ENCODE measurements at regions not wholly inside any gene's neighbourhood (a gene's known extent, or its start where the extent isn't known, plus 50 kb on each side); places are given as distances from the start of the nearest gene placed in this dataset.
"Not testable (repeated sequence)": the region's sequence is repeated elsewhere in the genome, so short reads cannot be mapped to it uniquely, and the experiment has no call there.

DNA sequence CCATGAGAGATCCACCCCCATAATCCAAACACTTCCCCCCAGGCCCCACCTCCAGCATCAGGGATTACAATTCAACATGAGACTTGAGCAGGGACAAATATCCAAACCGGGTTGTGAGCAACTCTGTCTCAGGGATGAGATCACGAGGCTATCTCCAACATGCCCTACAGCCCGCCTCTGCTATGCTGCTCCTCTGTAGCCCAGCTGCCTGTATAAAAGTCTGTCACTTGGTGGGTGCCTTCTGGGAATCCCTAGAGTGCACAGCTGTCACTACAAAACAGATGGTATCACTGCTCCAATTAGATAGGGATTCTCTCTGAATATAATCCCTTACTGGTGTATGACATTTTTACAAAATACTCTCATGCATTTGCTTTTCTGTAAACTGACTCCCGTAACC is 114.9 kb upstream of the NANOS1 start:
- DNase-seq (ENCODE audit: low read depth in 2 of 2) = no peak

GRCh38 chr10:118915161-118915560 is 114.4 kb upstream of the NANOS1 start:
- no peak for DNase-seq (ENCODE audit: low read depth in 2 of 2)

DNA sequence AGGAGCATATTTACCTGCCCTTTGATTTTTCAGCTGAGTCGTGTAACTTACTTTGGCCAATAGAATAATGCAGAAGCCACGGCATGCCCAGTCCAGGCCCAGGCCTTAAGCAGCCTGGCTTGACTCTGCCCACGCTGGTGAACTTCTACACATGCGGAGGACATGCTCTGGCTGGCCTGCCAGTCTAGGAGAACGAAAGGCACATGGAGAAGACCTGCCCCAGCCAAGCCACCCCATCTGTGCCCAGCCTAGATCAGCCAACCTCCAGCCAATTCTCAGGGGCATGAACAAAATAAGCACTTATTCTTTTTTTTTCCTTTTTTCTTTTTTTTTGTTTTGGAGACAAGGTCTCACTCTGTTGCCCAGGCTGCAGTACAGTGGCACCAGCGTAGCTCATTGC is 112.7 kb upstream of the NANOS1 start:
- no peak for DNase-seq (ENCODE audit: low read depth in 2 of 2)

DNA sequence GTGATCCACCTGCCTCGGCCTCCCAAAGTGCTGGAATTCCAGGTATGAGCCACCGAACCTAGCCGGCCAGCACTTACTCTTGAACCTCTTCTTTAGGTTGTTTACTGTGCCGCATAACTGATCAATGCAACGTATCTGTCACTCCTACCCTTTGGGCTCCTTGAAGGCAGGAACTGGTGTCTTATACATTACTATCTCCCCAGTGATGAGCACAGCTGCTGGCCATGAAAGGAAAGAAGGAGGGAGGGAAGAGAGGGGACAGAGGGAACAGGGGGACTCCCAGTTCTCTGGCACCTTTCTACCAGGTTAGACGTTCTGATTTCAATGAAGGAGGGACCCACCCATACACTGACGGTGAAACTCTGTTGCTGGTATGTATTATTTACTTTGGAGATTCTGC is 111.8 kb upstream of the NANOS1 start:
- DNase-seq (ENCODE audit: low read depth in 2 of 2) = no peak

DNA sequence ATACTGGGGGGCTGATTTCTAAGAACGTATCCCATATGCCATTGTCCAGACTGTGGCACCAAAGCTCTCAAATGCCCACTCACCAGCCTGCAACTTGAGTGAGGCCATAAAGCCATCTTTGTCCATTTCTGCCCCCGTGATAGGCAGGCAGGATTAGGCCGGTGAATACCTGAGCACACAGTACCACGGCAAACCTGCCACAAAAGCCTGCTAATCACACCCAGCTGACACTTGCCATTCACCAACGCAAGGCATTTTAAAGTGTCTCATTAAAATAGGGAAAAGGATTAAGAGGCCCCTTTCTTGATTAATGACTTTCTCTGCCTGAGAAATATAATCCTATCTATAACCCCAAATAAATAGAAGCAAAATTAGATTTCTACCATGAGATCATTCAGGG is 111.4 kb upstream of the NANOS1 start:
- no peak for DNase-seq (ENCODE audit: low read depth in 2 of 2)

DNA sequence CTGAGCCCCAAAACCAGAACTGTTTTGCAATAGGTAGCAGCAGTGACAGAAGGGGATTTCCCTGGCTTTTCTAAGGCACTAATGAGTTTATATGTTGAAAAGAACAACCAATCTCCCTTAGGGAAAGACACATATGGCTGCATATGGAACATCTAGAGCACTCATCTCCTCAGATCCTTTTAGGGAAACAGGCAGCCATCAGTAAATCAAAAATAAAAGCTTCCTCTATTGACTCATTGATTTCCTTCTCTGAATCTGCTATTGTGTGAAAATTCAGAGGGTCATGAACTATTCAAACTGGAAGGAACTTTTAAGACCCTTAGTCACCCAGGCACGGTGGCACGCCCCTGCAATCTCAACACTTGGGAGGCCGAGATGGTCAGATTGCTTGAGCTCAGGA is 110.9 kb upstream of the NANOS1 start:
- no peak for DNase-seq (ENCODE audit: low read depth in 2 of 2)

- DNase-seq (ENCODE audit: low read depth in 2 of 2) = no peak
These were observed 109.3 kb upstream of the NANOS1 start for GRCh38 chr10:118920206-118920605.

DNA sequence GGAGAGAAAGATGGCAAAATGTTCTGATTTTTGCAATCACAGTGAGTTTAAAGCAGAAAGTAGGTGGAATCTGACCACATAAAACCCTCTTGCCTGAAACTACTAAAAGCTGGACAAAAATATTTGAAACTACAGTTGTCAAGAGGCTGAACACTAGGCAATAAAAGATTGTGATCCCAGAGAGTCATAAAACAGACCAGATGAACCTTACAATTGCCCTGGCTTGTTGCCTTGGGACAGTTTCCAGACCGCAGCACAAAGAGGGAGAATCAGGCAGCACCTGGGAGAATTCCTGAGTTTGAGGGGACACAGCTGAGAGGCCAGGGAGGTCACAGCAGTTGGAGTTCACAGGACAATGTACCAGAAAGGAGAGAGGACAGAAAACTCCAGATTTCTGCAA is 107.3 kb upstream of the NANOS1 start:
- no peak for DNase-seq (ENCODE audit: low read depth in 2 of 2)

DNA sequence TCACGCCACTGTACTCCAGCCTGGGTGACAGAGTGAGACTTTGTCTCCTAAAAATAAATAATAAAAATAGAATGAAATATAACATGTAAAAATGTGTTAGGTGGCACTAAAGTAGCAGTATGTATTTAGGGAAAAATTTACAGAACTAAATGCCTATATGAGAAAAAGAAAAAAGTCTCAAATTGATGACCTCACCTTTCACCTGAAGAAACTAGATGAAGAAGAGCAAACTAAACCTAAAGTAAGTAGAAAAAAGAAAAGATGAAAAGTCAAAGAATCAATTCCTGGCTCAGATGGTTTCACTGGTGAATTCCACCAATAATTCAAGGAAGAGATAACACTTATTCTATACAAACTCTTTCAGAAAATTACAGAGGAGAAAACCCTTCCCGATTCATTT is 106.5 kb upstream of the NANOS1 start:
- no peak for DNase-seq (ENCODE audit: low read depth in 2 of 2)

DNA sequence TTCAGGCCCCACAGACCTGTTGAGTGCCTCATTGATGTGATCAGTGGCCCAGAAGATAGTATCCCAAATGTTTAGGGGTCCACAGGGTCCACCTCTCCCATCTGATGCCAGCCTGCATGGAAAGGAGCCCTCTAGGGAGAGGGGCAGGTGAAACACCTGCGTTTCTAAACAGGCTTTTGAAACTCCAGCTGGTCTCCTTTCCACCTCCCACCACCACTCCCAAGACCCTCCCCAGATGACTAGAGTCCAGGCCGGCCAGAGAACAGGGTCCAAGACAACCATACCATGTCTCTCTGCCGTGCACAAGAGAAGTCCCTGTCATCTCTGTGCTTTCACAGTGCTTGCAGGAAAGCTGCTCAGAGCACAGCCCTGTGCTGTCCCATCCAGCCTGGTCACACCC is 105.0 kb upstream of the NANOS1 start:
- DNase-seq (ENCODE audit: low read depth in 2 of 2) = no peak

DNA sequence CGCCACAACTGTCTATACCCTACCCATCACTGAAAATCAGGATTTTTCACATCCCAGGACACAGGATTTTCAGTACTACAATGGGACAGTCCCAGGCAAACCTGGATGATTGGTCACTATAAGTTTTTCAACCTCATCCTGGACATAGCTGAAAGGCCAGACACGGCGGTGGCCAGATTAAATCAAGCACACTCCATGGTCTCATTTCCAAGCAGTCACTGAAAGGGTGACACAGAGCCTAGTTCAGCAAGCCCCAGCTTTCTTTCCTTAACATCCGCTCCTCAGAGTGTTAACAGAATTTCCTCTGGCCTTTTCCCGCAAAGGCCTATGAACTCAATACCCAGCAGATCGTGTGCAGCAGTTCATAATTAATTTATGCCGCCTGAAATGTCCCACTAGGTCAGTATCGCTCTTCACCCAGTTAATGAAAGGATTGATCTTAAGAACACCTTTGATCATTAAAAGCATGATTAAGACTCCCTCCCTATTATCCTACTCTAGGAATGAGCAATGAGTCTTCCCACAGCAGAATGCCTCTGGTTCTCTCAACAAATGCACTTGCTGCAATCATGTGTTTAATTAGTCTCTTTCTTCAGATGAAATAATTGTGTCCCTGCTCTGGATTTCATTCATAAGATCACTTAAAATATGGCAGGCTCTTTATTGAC is 104.0 kb upstream of the NANOS1 start:
- DNase-seq (ENCODE audit: low read depth in 2 of 2) = no peak

DNA sequence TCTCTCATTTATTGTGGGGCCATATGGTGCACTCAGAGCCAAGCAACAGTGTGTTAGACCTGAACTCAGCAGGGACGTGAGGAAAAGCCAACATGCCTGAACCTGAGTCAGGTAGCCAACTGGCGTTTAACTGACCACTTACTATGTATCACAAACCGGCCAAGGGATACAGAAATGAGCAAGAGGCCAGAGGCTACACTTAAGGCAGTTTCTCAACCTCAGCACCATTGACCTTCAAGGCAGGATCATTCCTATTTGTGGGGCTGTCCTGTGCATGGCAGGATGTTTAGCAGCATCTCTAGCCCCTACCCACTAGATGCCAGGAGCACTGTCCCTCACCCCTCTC is 103.5 kb upstream of the NANOS1 start:
- DNase-seq (ENCODE audit: low read depth in 2 of 2) = no peak

DNA sequence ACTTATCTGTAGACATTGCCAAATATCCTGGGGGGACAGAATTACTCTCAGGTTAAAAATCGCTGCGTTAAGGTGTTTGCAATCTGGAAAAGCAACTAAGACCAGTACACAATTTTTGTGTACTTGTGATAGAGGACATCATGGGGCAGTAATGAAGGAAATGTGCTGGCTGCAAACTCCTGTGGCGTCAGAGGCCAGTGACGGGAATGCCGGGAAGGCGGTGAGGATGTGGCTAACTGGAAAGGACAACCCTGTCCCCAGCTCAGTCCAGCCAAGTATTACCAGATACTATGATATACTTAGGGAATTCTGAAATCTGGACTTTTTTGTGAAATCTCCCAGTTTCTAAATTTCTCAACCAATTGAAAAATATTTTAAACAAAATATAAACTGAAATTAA is 103.1 kb upstream of the NANOS1 start:
- no peak for DNase-seq (ENCODE audit: low read depth in 2 of 2)

- DNase-seq (ENCODE audit: low read depth in 2 of 2) = no peak
These were observed 102.6 kb upstream of the NANOS1 start for GRCh38 chr10:118926903-118927302.

- DNase-seq (ENCODE audit: low read depth in 2 of 2) = no peak
These were observed 102.2 kb upstream of the NANOS1 start for GRCh38 chr10:118927321-118927720.

DNA sequence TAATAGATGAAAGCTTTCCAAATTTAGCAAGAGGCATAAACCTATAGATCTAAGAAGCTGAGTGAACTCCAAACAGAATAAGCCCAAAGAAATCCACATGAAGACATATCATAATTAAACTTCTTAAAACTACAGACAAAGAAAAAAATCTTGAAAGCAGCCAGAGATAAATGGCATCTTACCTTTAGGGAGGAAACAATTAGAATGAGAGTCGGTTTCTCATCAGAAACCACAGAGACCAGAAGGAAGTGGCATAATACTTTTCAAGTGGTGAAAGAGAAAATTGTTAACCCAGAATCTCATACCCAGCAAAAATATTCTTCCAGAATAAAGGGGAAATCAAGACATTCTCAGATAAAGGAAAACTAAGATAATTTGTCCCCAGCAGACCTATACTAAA is 98.9 kb upstream of the NANOS1 start:
- no peak for DNase-seq (ENCODE audit: low read depth in 2 of 2)

DNA sequence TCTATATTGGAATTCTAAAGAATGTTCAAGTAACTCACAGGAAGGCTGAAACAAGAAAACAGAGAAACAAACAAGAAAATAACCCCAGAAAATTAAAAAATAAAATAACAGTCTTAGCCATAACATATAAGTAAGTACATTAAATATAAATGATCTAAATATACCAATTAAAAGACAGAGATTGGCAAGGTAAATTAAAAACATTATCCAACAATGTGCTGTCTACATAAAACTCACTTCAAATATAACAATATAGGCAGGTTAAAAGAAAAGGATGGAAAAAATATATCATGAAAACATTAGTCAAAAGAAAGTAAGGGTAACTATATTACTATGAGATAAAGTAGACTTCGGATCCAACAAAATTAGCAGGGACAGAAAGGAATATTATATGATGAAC is 98.1 kb upstream of the NANOS1 start:
- DNase-seq (ENCODE audit: low read depth in 2 of 2) = no peak

DNA sequence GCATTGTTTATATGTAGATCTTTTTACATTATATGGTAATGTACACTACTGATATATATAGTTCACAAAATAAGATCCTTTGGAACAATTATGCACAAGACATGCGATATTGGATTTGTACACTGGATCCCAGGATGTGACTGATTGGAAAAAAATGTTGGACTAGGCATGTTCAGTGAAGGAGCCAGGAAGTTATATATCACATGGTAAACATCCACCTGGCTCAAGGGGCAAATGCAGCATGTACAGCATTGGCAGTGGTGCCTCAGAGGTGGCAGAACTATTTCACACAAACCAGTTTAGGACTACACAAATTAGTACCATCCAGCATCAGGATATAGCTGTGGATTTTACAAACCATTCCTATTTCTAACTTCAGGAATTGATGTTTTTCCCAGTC is 97.4 kb upstream of the NANOS1 start:
- not testable (repeated sequence) for DNase-seq (ENCODE audit: low read depth in 2 of 2)

DNA sequence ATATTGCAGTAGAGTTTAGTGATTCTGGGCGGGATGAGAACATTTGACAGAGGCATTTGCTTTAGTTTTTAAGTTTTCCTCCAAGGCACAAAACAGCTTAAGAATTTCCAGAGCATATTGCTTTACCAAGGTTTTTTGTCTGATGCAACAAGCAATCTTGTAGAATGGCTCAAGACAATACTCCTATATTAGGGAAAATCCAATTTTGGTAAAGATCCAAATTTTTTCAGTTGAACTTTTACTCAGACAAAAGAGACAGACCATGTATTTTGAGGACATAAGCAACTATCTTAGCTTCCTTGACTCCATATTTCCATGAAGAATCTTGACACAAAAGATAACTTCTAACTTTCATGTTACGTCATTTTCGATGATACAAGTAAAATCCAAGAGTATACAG is 92.3 kb upstream of the NANOS1 start:
- no peak for DNase-seq (ENCODE audit: low read depth in 2 of 2)

DNA sequence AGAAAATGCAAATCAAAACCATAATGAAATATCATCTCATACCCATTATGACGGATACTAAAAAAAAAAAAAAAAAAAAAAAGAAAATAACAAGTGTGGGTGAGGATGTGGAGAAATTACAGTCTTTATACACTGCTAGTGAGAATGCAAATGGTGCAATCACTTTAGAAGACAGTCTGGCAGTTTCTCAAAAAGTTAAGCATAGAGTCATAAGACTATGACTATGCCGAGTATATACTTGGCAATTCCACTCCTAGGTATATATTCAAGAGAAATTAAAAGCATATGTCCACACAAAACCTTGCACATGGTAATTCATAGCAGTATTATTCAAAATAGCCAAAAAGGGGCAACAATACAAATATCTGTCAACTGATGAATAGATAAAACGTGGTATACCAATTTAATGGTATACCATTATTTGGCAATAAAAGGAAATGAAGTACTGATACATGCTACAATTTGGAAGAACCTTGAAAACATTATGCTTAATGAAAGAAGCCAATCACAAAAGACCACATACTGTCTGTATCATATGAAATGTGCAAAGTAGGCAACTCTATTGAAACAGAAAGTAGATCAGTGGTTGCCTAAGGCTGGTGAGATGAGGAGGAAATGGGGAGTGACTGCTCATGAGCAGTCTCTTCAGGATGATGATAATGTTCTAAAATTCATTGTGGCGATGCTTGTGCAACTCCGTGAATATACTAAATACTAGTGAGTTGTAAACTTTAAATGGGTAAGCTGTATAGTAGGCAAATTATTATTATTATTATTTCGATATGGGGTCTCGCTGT is 90.1 kb upstream of the NANOS1 start:
- no peak for DNase-seq (ENCODE audit: low read depth in 2 of 2)

DNA sequence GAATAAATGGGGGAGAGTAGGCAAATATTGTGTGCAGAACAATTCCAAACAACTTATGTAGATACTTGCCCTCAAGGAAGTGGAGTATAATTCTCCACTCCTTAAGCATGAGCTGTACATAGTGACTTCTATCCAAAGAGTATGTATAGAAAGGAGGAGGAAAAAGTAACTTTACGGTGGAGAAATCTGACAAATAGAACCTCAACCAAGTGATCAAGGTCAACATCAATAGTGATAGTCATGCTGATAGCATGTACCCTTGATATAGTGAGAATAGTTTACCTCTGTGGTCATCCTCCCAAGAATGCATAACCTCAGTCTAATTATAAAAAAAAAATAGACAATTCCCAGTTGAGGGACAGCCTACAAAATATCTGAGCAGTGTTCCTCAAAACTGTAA is 89.1 kb upstream of the NANOS1 start:
- DNase-seq (ENCODE audit: low read depth in 2 of 2) = no peak

- DNase-seq (ENCODE audit: low read depth in 2 of 2) = no peak
These were observed 86.3 kb upstream of the NANOS1 start for GRCh38 chr10:118943253-118943652.

GRCh38 chr10:118944959-118945633 is 84.4 kb upstream of the NANOS1 start:
- DNase-seq (ENCODE audit: low read depth in 2 of 2) = no peak

Measured in activated CD8-positive, alpha-beta memory T cell treated with anti-CD3 and anti-CD28 coated beads for 4 hours (primary cell).